Right kidney (tissue), 1 donor: ENCODE measurements at regions not wholly inside any gene's neighbourhood (a gene's known extent, or its start where the extent isn't known, plus 50 kb on each side); places are given as distances from the start of the nearest gene placed in this dataset.

Source experiments
- DNase-seq: peaks from one replicate; pipeline ENCODE4 v3.0.0-alpha.2; 2016

GRCh38 chr1:29856340-29857114 lies 620.2 kb downstream of the PTPRU start:
- DNase-seq: no peak

GRCh38 chr1:29855561-29856160 lies 619.3 kb downstream of the PTPRU start:
- no peak for DNase-seq

GRCh38 chr1:29854700-29855276 lies 618.5 kb downstream of the PTPRU start:
- DNase-seq: no peak

GRCh38 chr1:29853716-29854330 lies 617.5 kb downstream of the PTPRU start:
- no peak for DNase-seq

GRCh38 chr1:29852248-29852647 lies 615.9 kb downstream of the PTPRU start:
- no peak for DNase-seq

- DNase-seq: peak; percentile 16
Observed at GRCh38 chr1:29851691-29852090, 615.4 kb downstream of the PTPRU start.

- peak; percentile 16 for DNase-seq
Observed at GRCh38 chr1:29849991-29850757, 613.9 kb downstream of the PTPRU start.

- DNase-seq: no peak
Observed at GRCh38 chr1:29849038-29849750, 612.9 kb downstream of the PTPRU start.

- DNase-seq: no peak
Observed at GRCh38 chr1:29845910-29846309, 609.6 kb downstream of the PTPRU start.

GRCh38 chr1:29842130-29842529 lies 605.8 kb downstream of the PTPRU start:
- DNase-seq: no peak

- DNase-seq: no peak
Observed at GRCh38 chr1:29839726-29840125, 603.4 kb downstream of the PTPRU start.

GRCh38 chr1:29838738-29839320 lies 602.5 kb downstream of the PTPRU start:
- no peak for DNase-seq

- no peak for DNase-seq
Observed at GRCh38 chr1:29836651-29837646, 600.6 kb downstream of the PTPRU start.

- no peak for DNase-seq
Observed at GRCh38 chr1:29835874-29836273, 599.6 kb downstream of the PTPRU start.

GRCh38 chr1:29835406-29835805 lies 599.1 kb downstream of the PTPRU start:
- no peak for DNase-seq

- no peak for DNase-seq
Observed at GRCh38 chr1:29833581-29833980, 597.3 kb downstream of the PTPRU start.

GRCh38 chr1:29832936-29833335 lies 596.6 kb downstream of the PTPRU start:
- DNase-seq: no peak

- no peak for DNase-seq
Observed at GRCh38 chr1:29832471-29832870, 596.1 kb downstream of the PTPRU start.

- no peak for DNase-seq
Observed at GRCh38 chr1:29831500-29832117, 595.3 kb downstream of the PTPRU start.

GRCh38 chr1:29830916-29831315 lies 594.6 kb downstream of the PTPRU start:
- DNase-seq: no peak
